ENCODE measurements at regions not wholly inside any gene's neighbourhood (a gene's known extent, or its start where the extent isn't known, plus 50 kb on each side); places are given as distances from the start of the nearest gene placed in this dataset.
"Not testable (repeated sequence)": the region's sequence is repeated elsewhere in the genome, so short reads cannot be mapped to it uniquely, and the experiment has no call there.

- no peak for DNase-seq
These were observed 272.8 kb downstream of the OLFM4 start for GRCh38 chr13:53301449-53301848.

GRCh38 chr13:53305419-53305818 is 276.8 kb downstream of the OLFM4 start:
- DNase-seq, result not testable (repeated sequence)

- DNase-seq, result no peak
These were observed 282.2 kb downstream of the OLFM4 start for GRCh38 chr13:53310786-53311185.

- DNase-seq, result no peak
These were observed 282.9 kb downstream of the OLFM4 start for GRCh38 chr13:53311561-53311960.

GRCh38 chr13:53321296-53321801 is 292.7 kb downstream of the OLFM4 start:
- no peak for DNase-seq

- no peak for DNase-seq
These were observed 296.0 kb downstream of the OLFM4 start for GRCh38 chr13:53324656-53325055.

GRCh38 chr13:53326716-53327115 is 298.1 kb downstream of the OLFM4 start:
- no peak for DNase-seq

- no peak for DNase-seq
These were observed 299.2 kb downstream of the OLFM4 start for GRCh38 chr13:53327680-53328315.

GRCh38 chr13:53336441-53337160 is 308.0 kb downstream of the OLFM4 start:
- no peak for DNase-seq

- DNase-seq, result no peak
These were observed 310.1 kb downstream of the OLFM4 start for GRCh38 chr13:53338760-53339159.

GRCh38 chr13:53340505-53341143 is 312.0 kb downstream of the OLFM4 start:
- DNase-seq, result no peak

- no peak for DNase-seq
These were observed 312.5 kb downstream of the OLFM4 start for GRCh38 chr13:53341144-53341510.

- DNase-seq, result no peak
These were observed 314.2 kb downstream of the OLFM4 start for GRCh38 chr13:53342623-53343360.

GRCh38 chr13:53343361-53343744 is 314.7 kb downstream of the OLFM4 start:
- no peak for DNase-seq

- DNase-seq, result no peak
These were observed 322.4 kb downstream of the OLFM4 start for GRCh38 chr13:53351021-53351420.

GRCh38 chr13:53357582-53357981 is 329.0 kb downstream of the OLFM4 start:
- DNase-seq, result no peak

GRCh38 chr13:53368948-53369347 is 340.3 kb downstream of the OLFM4 start:
- no peak for DNase-seq

GRCh38 chr13:53379485-53379884 is 350.9 kb downstream of the OLFM4 start:
- DNase-seq, result no peak

GRCh38 chr13:53382008-53382407 is 353.4 kb downstream of the OLFM4 start:
- no peak for DNase-seq

- DNase-seq, result no peak
These were observed 369.4 kb downstream of the OLFM4 start for GRCh38 chr13:53398051-53398450.

GRCh38 chr13:53405616-53406015 is 377.0 kb downstream of the OLFM4 start:
- no peak for DNase-seq

GRCh38 chr13:53408306-53408705 is 379.7 kb downstream of the OLFM4 start:
- no peak for DNase-seq

GRCh38 chr13:53408847-53409568 is 380.4 kb downstream of the OLFM4 start:
- DNase-seq, result no peak
